IMR-90 (cell line): ENCODE measurements at regions not wholly inside any gene's neighbourhood (a gene's known extent, or its start where the extent isn't known, plus 50 kb on each side); places are given as distances from the start of the nearest gene placed in this dataset.

Experiments used
- ATAC-seq: fragments of 200-7000 bp; cut with Tn5 transposase; 2 replicates; pipeline ENCODE4 v1.9.1; 2020; ENCODE audit warnings: low read depth, mild to moderate bottlenecking, moderate library complexity
- BruUV-seq: library from RNA; stranded (reverse); fragments of 400-500 nt; replicated peaks from 2 replicates; lab custom pipeline; 2021; lab: Mats Ljungman, UMichigan
- CTCF ChIA-PET: fragments of 300-600 bp; formaldehyde crosslinking; extraction: SDS; loops from one replicate; lab custom pipeline; 2021; ENCODE audit warnings: antibody characterized with exemption; lab: Yijun Ruan, JAX
- POLR2A ChIA-PET: fragments of 300-600 bp; sonication (Branson Sonifier 250); formaldehyde crosslinking; loops from one replicate; lab custom pipeline; 2022; ENCODE audit warnings: antibody characterized with exemption; ENCODE audit not compliant: unreplicated experiment; lab: Charles Lee
- DNase-seq: peaks from one replicate; pipeline ENCODE4 v3.0.0; 2013
- H2AFZ ChIP-seq: replicated peaks from 2 replicates; pipeline ENCODE3; 2013; ENCODE audit warnings: low read length, mild to moderate bottlenecking; ENCODE audit not compliant: poor library complexity
- H2AK5ac ChIP-seq: 2 replicates; pipeline ENCODE4 v1.6.1; 2013; ENCODE audit warnings: low read depth, low read length, inconsistent platforms
- H2AK9ac ChIP-seq: replicated peaks from 2 replicates; pipeline ENCODE3; 2013; ENCODE audit warnings: mild to moderate bottlenecking, low read depth, low read length, moderate library complexity; ENCODE audit not compliant: poor library complexity
- H2BK120ac ChIP-seq: 2 replicates; pipeline ENCODE4 v1.6.1; 2013; ENCODE audit warnings: low read depth, low read length, inconsistent platforms
- H2BK15ac ChIP-seq: 3 replicates; pipeline ENCODE4 v1.6.1; 2013; ENCODE audit warnings: low read depth, low read length, inconsistent platforms
- H2BK20ac ChIP-seq: 2 replicates; pipeline ENCODE4 v1.6.1; 2013; ENCODE audit warnings: low read depth, mild to moderate bottlenecking, inconsistent platforms, low read length, moderate library complexity
- H2BK5ac ChIP-seq: 2 replicates; pipeline ENCODE4 v1.6.1; 2013; ENCODE audit warnings: mild to moderate bottlenecking, low read depth, low read length, inconsistent platforms; ENCODE audit not compliant: poor library complexity, severe bottlenecking
- H3K14ac ChIP-seq: replicated peaks from 2 replicates; pipeline ENCODE4 v1.6.1; 2013; ENCODE audit warnings: low read depth, low read length, inconsistent platforms
- H3K18ac ChIP-seq: 2 replicates; pipeline ENCODE4 v1.6.1; 2013; ENCODE audit warnings: low read depth, low read length, control low read depth
- H3K23ac ChIP-seq: 2 replicates; pipeline ENCODE4 v1.6.1; 2013; ENCODE audit warnings: low read depth, low read length, inconsistent platforms
- H3K27ac ChIP-seq: 2 replicates; pipeline ENCODE4 v1.5.1; 2013; ENCODE audit warnings: mild to moderate bottlenecking, control low read depth, low read length; ENCODE audit not compliant: insufficient read depth
- H3K27me3 ChIP-seq: 2 replicates; pipeline ENCODE4 v1.6.1; 2013; ENCODE audit warnings: low read length; ENCODE audit not compliant: control insufficient read depth, insufficient read depth
- H3K36me3 ChIP-seq: 2 replicates; pipeline ENCODE4 v1.6.1; 2013; ENCODE audit warnings: low read length, mixed read lengths; ENCODE audit not compliant: control insufficient read depth, insufficient read depth
- H3K4ac ChIP-seq: 2 replicates; pipeline ENCODE4 v1.6.1; 2013; ENCODE audit warnings: low read depth, low read length, inconsistent platforms
- H3K4me1 ChIP-seq: 2 replicates; pipeline ENCODE4 v1.6.1; 2013; ENCODE audit warnings: low read length, mixed read lengths; ENCODE audit not compliant: control insufficient read depth, insufficient read depth
- H3K4me2 ChIP-seq: 2 replicates; pipeline ENCODE4 v1.6.1; 2013; ENCODE audit warnings: low read depth, mild to moderate bottlenecking, control low read depth, low read length, moderate library complexity
- H3K4me3 ChIP-seq: 2 replicates; pipeline ENCODE4 v1.5.1; 2013; ENCODE audit warnings: low read depth, mild to moderate bottlenecking, control low read depth, low read length, moderate library complexity; ENCODE audit not compliant: insufficient read depth
- H3K56ac ChIP-seq: 2 replicates; pipeline ENCODE4 v1.6.1; 2013; ENCODE audit warnings: low read length, inconsistent platforms; ENCODE audit not compliant: insufficient read depth; ENCODE audit errors: extremely low read depth
- H3K79me1 ChIP-seq, 2 experiments: 2 replicates each; pipeline ENCODE4 v1.6.1; 2013; ENCODE audit warnings: low read length in 2 of 2, inconsistent platforms in 1 of 2, low read depth in 1 of 2
- H3K9ac ChIP-seq: 2 replicates; pipeline ENCODE4 v1.6.1; 2013; ENCODE audit warnings: low read depth, low read length, control low read depth
- H3K9me1 ChIP-seq: 2 replicates; pipeline ENCODE4 v1.6.1; 2013; ENCODE audit warnings: low read length, inconsistent platforms; ENCODE audit not compliant: insufficient read depth
- H3K9me3 ChIP-seq: 2 replicates; pipeline ENCODE4 v1.6.1; 2013; ENCODE audit warnings: low read length; ENCODE audit not compliant: control insufficient read depth, insufficient read depth
- H4K20me1 ChIP-seq: 2 replicates; pipeline ENCODE4 v1.6.1; 2013; ENCODE audit warnings: low read length, inconsistent platforms; ENCODE audit not compliant: insufficient read depth
- H4K5ac ChIP-seq: 2 replicates; pipeline ENCODE4 v1.6.1; 2013; ENCODE audit warnings: mild to moderate bottlenecking, low read depth, low read length, control low read depth
- H4K8ac ChIP-seq, 2 experiments: 2 replicates each; pipeline ENCODE4 v1.6.1; 2013; ENCODE audit warnings: low read depth in 2 of 2, low read length in 2 of 2, control low read depth in 1 of 2, inconsistent platforms in 1 of 2
- H4K91ac ChIP-seq: 2 replicates; pipeline ENCODE4 v1.6.1; 2013; ENCODE audit warnings: low read depth, low read length, inconsistent platforms; ENCODE audit not compliant: insufficient read depth
- CEBPB ChIP-seq: IDR thresholded peaks from 2 replicates; pipeline ENCODE4 v1.6.1; 2012; ENCODE audit warnings: low read depth, low read length, improper control_type of control experiment
- FOS ChIP-seq: fragments of 150-350 bp; IDR thresholded peaks from 2 replicates; pipeline ENCODE4 v1.6.1; 2016; ENCODE audit warnings: low read depth, low read length
- MAFK ChIP-seq: IDR thresholded peaks from 2 replicates; pipeline ENCODE4 v1.6.1; 2012; ENCODE audit warnings: low read depth, low read length, improper control_type of control experiment
- MAZ ChIP-seq: IDR thresholded peaks from 2 replicates; pipeline ENCODE4 v1.6.1; 2012; ENCODE audit warnings: low read depth, mild to moderate bottlenecking, low read length, improper control_type of control experiment, moderate library complexity, borderline replicate concordance
- MXI1 ChIP-seq: IDR thresholded peaks from 2 replicates; pipeline ENCODE4 v1.6.1; 2012; ENCODE audit warnings: low read depth, mild to moderate bottlenecking, low read length, moderate library complexity, borderline replicate concordance
- POLR2A ChIP-seq: IDR thresholded peaks from 2 replicates; pipeline ENCODE4 v1.6.1; 2012; ENCODE audit warnings: mild to moderate bottlenecking, low read depth, low read length
- RCOR1 ChIP-seq: IDR thresholded peaks from 2 replicates; pipeline ENCODE4 v1.6.1; 2012; ENCODE audit warnings: mild to moderate bottlenecking, low read length, improper control_type of control experiment; ENCODE audit not compliant: insufficient replicate concordance
- SMC3 ChIP-seq: fragments of 150-350 bp; IDR thresholded peaks from 2 replicates; pipeline ENCODE4 v1.6.1; 2016; ENCODE audit warnings: low read depth, mild to moderate bottlenecking, antibody characterized with exemption, low read length, moderate library complexity
- USF2 ChIP-seq: fragments of 150-350 bp; IDR thresholded peaks from 2 replicates; pipeline ENCODE4 v1.6.1; 2017; ENCODE audit warnings: mild to moderate bottlenecking, antibody characterized with exemption, low read length, low read depth
- WGBS, 2 experiments: methylation state at CpG; one replicate each; pipeline versions ENCODE4 v1.1.5 to v1.1.7; 2013; ENCODE audit warnings: missing lambda C conversion rate in 2 of 2; ENCODE audit not compliant: insufficient read length in 1 of 2; ENCODE audit errors: extremely low coverage in 2 of 2; 5-methylcytosine and 5-hydroxymethylcytosine counted together
- dilution Hi-C: fragments of 300-500 bp; cut with HindIII; formaldehyde crosslinking; loops from one replicate; pipeline ENCODE4 v1.14.3; 2018; ENCODE audit warnings: low sequenced_read_pairs; ENCODE audit not compliant: unreplicated experiment
- in situ Hi-C: fragments of 300-500 bp; cut with MboI; formaldehyde crosslinking; loops from 3 replicates; pipeline ENCODE4 v1.14.3; 2019; ENCODE audit warnings: low sequenced_read_pairs, inconsistent platforms, mixed read lengths
- intact Hi-C: fragments of 100-400 bp; cut with micrococcal nuclease; formaldehyde crosslinking; loops from 2 replicates; pipeline ENCODE4 v1.10.0; 2022

DNA sequence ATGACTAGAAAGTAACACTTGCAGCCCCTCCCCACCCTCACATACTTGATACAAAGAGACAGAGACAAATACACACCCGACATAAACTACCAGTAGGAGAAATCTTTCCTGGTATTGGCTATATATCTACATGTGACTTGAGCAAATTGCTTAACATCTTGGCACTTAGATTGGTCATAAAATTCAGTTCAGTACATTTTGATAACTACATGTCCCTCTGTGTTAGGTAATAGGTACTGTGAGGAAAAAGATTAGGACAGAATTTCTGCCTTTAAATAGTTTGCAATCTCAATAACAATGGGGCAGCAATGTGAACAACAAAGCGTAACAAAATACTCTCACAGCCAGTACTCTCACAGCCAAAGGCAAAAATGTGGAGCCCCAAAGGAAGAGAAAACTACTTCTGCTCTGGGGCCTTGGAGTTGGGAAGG lies 670.0 kb upstream of the ACVR2A start:
- no peaks in the 10 kb centered on the region for H3K4me1 ChIP-seq
- H2BK20ac ChIP-seq: no peak overlapping the region
- no peak overlapping the region for H2AK9ac ChIP-seq
- no peak overlapping the region for H3K14ac ChIP-seq
- no peak for ATAC-seq
- dilution Hi-C loops: no loop called here
- POLR2A ChIA-PET: no interaction called here
- no peak overlapping the region for H3K18ac ChIP-seq
- H2AK5ac ChIP-seq: no peak overlapping the region
- TF ChIP-seq CEBPB (no peak), USF2 (no peak), SMC3 (no peak), RCOR1 (no peak), FOS (no peak), MAFK (no peak), MXI1 (no peak), MAZ (no peak), POLR2A (no peak)
- H3K4me2 ChIP-seq: no peak overlapping the region
- H4K91ac ChIP-seq: no peak overlapping the region
- H3K36me3 ChIP-seq: no peaks in the 10 kb centered on the region
- no peak overlapping the region for H4K8ac ChIP-seq
- H3K9me1 ChIP-seq: no peaks in the 10 kb centered on the region
- H2BK120ac ChIP-seq: no peak overlapping the region
- no peak overlapping the region for H3K27ac ChIP-seq
- H3K27me3 ChIP-seq: no peaks in the 10 kb centered on the region
- in situ Hi-C loops: no loop called here
- no TSS peak for BruUV-seq
- no peak overlapping the region for H4K5ac ChIP-seq
- H4K20me1 ChIP-seq: no peaks in the 10 kb centered on the region
- CTCF ChIA-PET: no interaction called here
- no peaks in the 10 kb centered on the region for H3K79me1 ChIP-seq
- H3K4me3 ChIP-seq: no peak overlapping the region
- H2BK5ac ChIP-seq: no peak overlapping the region
- H3K4ac ChIP-seq: no peak overlapping the region
- H3K23ac ChIP-seq: no peak overlapping the region
- WGBS, 2 experiments: no CpG with 5 or more reads among the region's 2 CpGs
- intact Hi-C loops: no loop called here
- H3K9me3 ChIP-seq: no peaks in the 10 kb centered on the region
- no peak overlapping the region for H3K9ac ChIP-seq
- H3K56ac ChIP-seq: no peak overlapping the region
- H2BK15ac ChIP-seq: no peak overlapping the region
- no peak for DNase-seq
- H2AFZ ChIP-seq: no peak overlapping the region
